HG02610 (cell line): ENCODE measurements at regions not wholly inside any gene's neighbourhood (a gene's known extent, or its start where the extent isn't known, plus 50 kb on each side); places are given as distances from the start of the nearest gene placed in this dataset.

Source experiments
- ATAC-seq: cut with Tn5 transposase; IDR thresholded peaks from one replicate; pipeline ENCODE4 v1.9.1; 2021; ENCODE audit warnings: mild to moderate bottlenecking, moderate library complexity; ENCODE audit not compliant: unreplicated experiment

GRCh38 chr5:136811551-136811950, 446.2 kb upstream of the TRPC7 start:
- ATAC-seq, result no peak

GRCh38 chr5:136811086-136811485, 445.7 kb upstream of the TRPC7 start:
- ATAC-seq, result no peak

- no peak for ATAC-seq
These were observed 445.0 kb upstream of the TRPC7 start for GRCh38 chr5:136810261-136810801.

GRCh38 chr5:136809382-136809781, 444.0 kb upstream of the TRPC7 start:
- no peak for ATAC-seq

GRCh38 chr5:136808756-136809155, 443.4 kb upstream of the TRPC7 start:
- no peak for ATAC-seq

GRCh38 chr5:136805466-136805865, 440.1 kb upstream of the TRPC7 start:
- no peak for ATAC-seq

- ATAC-seq, result no peak
These were observed 437.0 kb upstream of the TRPC7 start for GRCh38 chr5:136802383-136802782.

GRCh38 chr5:136799806-136800372, 434.5 kb upstream of the TRPC7 start:
- ATAC-seq, result no peak

- ATAC-seq, result no peak
These were observed 428.0 kb upstream of the TRPC7 start for GRCh38 chr5:136793300-136793699.

GRCh38 chr5:136781464-136781863, 416.1 kb upstream of the TRPC7 start:
- no peak for ATAC-seq

GRCh38 chr5:136780518-136780917, 415.2 kb upstream of the TRPC7 start:
- no peak for ATAC-seq

GRCh38 chr5:136776022-136776927, 410.9 kb upstream of the TRPC7 start:
- no peak for ATAC-seq

- ATAC-seq, result no peak
These were observed 407.1 kb upstream of the TRPC7 start for GRCh38 chr5:136772491-136772890.

GRCh38 chr5:136769900-136770684, 404.7 kb upstream of the TRPC7 start:
- ATAC-seq, result peak; percentile 64

GRCh38 chr5:136769093-136769492, 403.7 kb upstream of the TRPC7 start:
- ATAC-seq, result no peak

- ATAC-seq, result no peak
These were observed 403.1 kb upstream of the TRPC7 start for GRCh38 chr5:136768457-136768856.

- ATAC-seq, result no peak
These were observed 401.1 kb upstream of the TRPC7 start for GRCh38 chr5:136766456-136766855.

GRCh38 chr5:136764601-136765000, 399.3 kb upstream of the TRPC7 start:
- no peak for ATAC-seq

GRCh38 chr5:136763548-136763947, 398.2 kb upstream of the TRPC7 start:
- no peak for ATAC-seq

- ATAC-seq, result no peak
These were observed 388.9 kb upstream of the TRPC7 start for GRCh38 chr5:136754216-136754615.

GRCh38 chr5:136750224-136750862, 385.0 kb upstream of the TRPC7 start:
- no peak for ATAC-seq
